Keratinocyte (primary cell): ENCODE measurements at regions not wholly inside any gene's neighbourhood (a gene's known extent, or its start where the extent isn't known, plus 50 kb on each side); places are given as distances from the start of the nearest gene placed in this dataset.
A peak's percentile ranks its signal among the peaks of the same experiment; 100 is the strongest.

Source experiments
- DNase-seq: peaks from one replicate; pipeline ENCODE4 v3.0.0-alpha.2; 2011; ENCODE audit warnings: low read depth, missing footprints, low spot score
- FAIRE-seq: peaks from 2 replicates; lab custom pipeline; 2011; peaks lifted over from hg19 to GRCh38; lab: Jason Lieb, UNC
- H2AFZ ChIP-seq: 2 replicates; pipeline ENCODE4 v1.6.0; 2012; ENCODE audit warnings: low read length, control low read depth, inconsistent platforms; ENCODE audit not compliant: control insufficient read depth
- H3K27ac ChIP-seq: 2 replicates; pipeline ENCODE4 v1.5.1; 2011; ENCODE audit warnings: low read length; ENCODE audit not compliant: control insufficient read depth, insufficient read depth
- H3K27me3 ChIP-seq: 3 replicates; pipeline ENCODE4 v1.6.0; 2011; ENCODE audit warnings: low read length; ENCODE audit not compliant: control insufficient read depth, insufficient read depth; ENCODE audit errors: extremely low read depth
- H3K36me3 ChIP-seq, 2 experiments: 2 replicates in 1 of 2; 3 replicates in 1 of 2; pipeline ENCODE4 v1.5.1; 2011; ENCODE audit warnings: low read length in 2 of 2, mild to moderate bottlenecking in 1 of 2; ENCODE audit not compliant: control insufficient read depth in 2 of 2, insufficient read depth in 2 of 2; ENCODE audit errors: extremely low read depth in 1 of 2
- H3K4me1 ChIP-seq: 3 replicates; pipeline ENCODE4 v1.5.1; 2011; ENCODE audit warnings: low read length; ENCODE audit not compliant: control insufficient read depth, insufficient read depth; ENCODE audit errors: extremely low read depth
- H3K4me2 ChIP-seq: 3 replicates; pipeline ENCODE4 v1.6.0; 2011; ENCODE audit warnings: low read depth, low read length; ENCODE audit not compliant: control insufficient read depth, insufficient read depth; ENCODE audit errors: extremely low read depth
- H3K4me3 ChIP-seq, 3 experiments: fragments of 200-600 bp in 1 of 3; sonication (generic) in 1 of 3; 2 replicates in 2 of 3; 3 replicates in 1 of 3; pipeline ENCODE4 v1.5.1; 2011 to 2016; ENCODE audit warnings: low read length in 3 of 3, mild to moderate bottlenecking in 3 of 3, control low read depth in 2 of 3, inconsistent platforms in 1 of 3, low read depth in 1 of 3, mixed read lengths in 1 of 3, mixed run types in 1 of 3, moderate library complexity in 1 of 3; ENCODE audit not compliant: control insufficient read depth in 2 of 3, insufficient read depth in 2 of 3; ENCODE audit errors: extremely low read depth in 1 of 3
- H3K79me2 ChIP-seq: 2 replicates; pipeline ENCODE4 v1.6.0; 2012; ENCODE audit warnings: low read length; ENCODE audit not compliant: control insufficient read depth, insufficient read depth
- H3K9ac ChIP-seq: 3 replicates; pipeline ENCODE4 v1.6.0; 2011; ENCODE audit warnings: low read length; ENCODE audit not compliant: control insufficient read depth, insufficient read depth; ENCODE audit errors: extremely low read depth
- H3K9me1 ChIP-seq: 3 replicates; pipeline ENCODE4 v1.6.0; 2011; ENCODE audit warnings: low read length; ENCODE audit not compliant: control insufficient read depth, insufficient read depth; ENCODE audit errors: extremely low read depth
- H3K9me3 ChIP-seq: 2 replicates; pipeline ENCODE4 v1.5.1; 2012; ENCODE audit warnings: low read depth, low read length; ENCODE audit not compliant: control insufficient read depth
- H4K20me1 ChIP-seq: 3 replicates; pipeline ENCODE4 v1.6.0; 2011; ENCODE audit warnings: low read length; ENCODE audit not compliant: control insufficient read depth, insufficient read depth; ENCODE audit errors: extremely low read depth
- EZH2 ChIP-seq: IDR thresholded peaks from one replicate; pipeline ENCODE4 v1.6.1; 2012; ENCODE audit warnings: inconsistent platforms, mild to moderate bottlenecking, low read length, moderate library complexity
- dilution Hi-C: fragments of 300-500 bp; cut with MboI; formaldehyde crosslinking; loops from one replicate; pipeline ENCODE4 v1.7.0; 2020; ENCODE audit warnings: low sequenced_read_pairs; ENCODE audit not compliant: extremely low pct_ligation_motif_present
- TF ChIP-seq, protein P1 (sequence below), 3 experiments: IDR thresholded peaks in 1 of 3; conservative IDR thresholded peaks in 1 of 3; optimal IDR thresholded peaks in 1 of 3; 2 replicates in 2 of 3; 3 replicates in 1 of 3; pipeline versions ENCODE3 to v1.5.1; 2011; ENCODE audit warnings: low read length in 3 of 3, mild to moderate bottlenecking in 3 of 3, moderate library complexity in 2 of 3, control low read depth in 1 of 3, inconsistent platforms in 1 of 3; ENCODE audit not compliant: insufficient read depth in 2 of 3; ENCODE audit errors: extremely low read depth in 1 of 3

DNA sequence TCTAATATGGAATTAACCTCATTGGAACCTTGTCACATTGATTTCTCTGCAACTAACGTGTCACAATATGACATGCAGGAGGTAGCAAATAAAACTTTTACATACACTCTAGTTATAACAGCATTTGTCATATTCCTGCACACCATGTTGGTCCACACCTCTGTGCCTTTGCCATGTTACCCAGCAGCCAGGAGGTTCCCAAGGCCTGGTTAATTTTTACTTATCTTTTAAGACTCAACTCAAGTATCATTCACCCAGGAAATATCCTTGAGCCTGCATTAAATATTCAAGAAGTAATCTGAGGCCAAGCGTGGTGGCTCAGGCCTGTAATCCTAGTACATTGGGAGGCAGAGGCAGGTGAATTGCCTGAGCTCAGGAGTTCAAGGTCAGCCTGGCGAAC lies 447.2 kb upstream of the NR5A2 start:
- Histone ChIP-seq H3K36me3 (no peaks in the 10 kb centered on the region), H3K4me2 (no peak overlapping the region), H3K9me3 (no peaks in the 10 kb centered on the region), H3K9me1 (no peaks in the 10 kb centered on the region), H4K20me1 (no peaks in the 10 kb centered on the region), H3K27ac (no peak overlapping the region), H3K4me3 (no peak overlapping the region), H3K27me3 (no peaks in the 10 kb centered on the region), H3K79me2 (no peaks in the 10 kb centered on the region), H3K9ac (no peak overlapping the region), H3K4me1 (no peaks in the 10 kb centered on the region), H2AFZ (no peak overlapping the region)
- dilution Hi-C loops, result no loop called here
- no peak for TF ChIP-seq EZH2
- TF ChIP-seq, protein P1, sequence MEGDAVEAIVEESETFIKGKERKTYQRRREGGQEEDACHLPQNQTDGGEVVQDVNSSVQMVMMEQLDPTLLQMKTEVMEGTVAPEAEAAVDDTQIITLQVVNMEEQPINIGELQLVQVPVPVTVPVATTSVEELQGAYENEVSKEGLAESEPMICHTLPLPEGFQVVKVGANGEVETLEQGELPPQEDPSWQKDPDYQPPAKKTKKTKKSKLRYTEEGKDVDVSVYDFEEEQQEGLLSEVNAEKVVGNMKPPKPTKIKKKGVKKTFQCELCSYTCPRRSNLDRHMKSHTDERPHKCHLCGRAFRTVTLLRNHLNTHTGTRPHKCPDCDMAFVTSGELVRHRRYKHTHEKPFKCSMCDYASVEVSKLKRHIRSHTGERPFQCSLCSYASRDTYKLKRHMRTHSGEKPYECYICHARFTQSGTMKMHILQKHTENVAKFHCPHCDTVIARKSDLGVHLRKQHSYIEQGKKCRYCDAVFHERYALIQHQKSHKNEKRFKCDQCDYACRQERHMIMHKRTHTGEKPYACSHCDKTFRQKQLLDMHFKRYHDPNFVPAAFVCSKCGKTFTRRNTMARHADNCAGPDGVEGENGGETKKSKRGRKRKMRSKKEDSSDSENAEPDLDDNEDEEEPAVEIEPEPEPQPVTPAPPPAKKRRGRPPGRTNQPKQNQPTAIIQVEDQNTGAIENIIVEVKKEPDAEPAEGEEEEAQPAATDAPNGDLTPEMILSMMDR (optimal IDR thresholded peaks at IDR 0.05 in 1 of 3, IDR thresholded peaks at IDR 0.05 in 1 of 3, conservative IDR thresholded peaks at IDR 0.05 in 1 of 3; ENCODE audit: extremely low read depth in 1 of 3, insufficient read depth in 2 of 3, low read length in 3 of 3), result no peak
- FAIRE-seq, result no peak
- no peak for DNase-seq

DNA sequence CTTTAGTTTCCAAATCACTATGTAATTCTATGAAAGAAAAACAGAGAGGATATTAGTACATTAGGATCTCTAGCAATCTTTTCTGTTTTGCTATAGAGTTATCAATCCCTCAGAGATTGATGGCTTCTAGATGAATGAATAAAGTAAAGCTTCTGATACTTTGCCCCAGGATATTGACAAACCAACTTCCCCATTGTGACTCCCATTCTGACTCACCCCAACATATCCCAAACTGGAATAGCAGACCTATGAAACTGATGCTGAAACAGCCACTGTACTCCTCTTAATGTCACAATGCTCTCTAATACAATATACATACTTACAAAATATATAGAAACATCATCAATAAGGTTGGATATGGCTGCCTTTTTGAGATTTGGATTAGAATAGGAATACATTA lies 442.1 kb upstream of the NR5A2 start:
- TF ChIP-seq EZH2, result no peak
- TF ChIP-seq, protein P1 (optimal IDR thresholded peaks at IDR 0.05 in 1 of 3, IDR thresholded peaks at IDR 0.05 in 1 of 3, conservative IDR thresholded peaks at IDR 0.05 in 1 of 3; ENCODE audit: extremely low read depth in 1 of 3, insufficient read depth in 2 of 3, low read length in 3 of 3), result no peak
- no peak overlapping the region for H3K27ac ChIP-seq
- no peak overlapping the region for H3K4me3 ChIP-seq
- H3K9me3 ChIP-seq, result no peaks in the 10 kb centered on the region
- no peaks in the 10 kb centered on the region for H3K36me3 ChIP-seq
- H3K79me2 ChIP-seq, result no peaks in the 10 kb centered on the region
- H3K9me1 ChIP-seq, result no peaks in the 10 kb centered on the region
- no peak overlapping the region for H3K4me2 ChIP-seq
- FAIRE-seq (peak; percentile 69), DNase-seq (no peak)
- no peaks in the 10 kb centered on the region for H3K4me1 ChIP-seq
- no peak overlapping the region for H2AFZ ChIP-seq
- H3K27me3 ChIP-seq, result no peaks in the 10 kb centered on the region
- no peak overlapping the region for H3K9ac ChIP-seq
- dilution Hi-C loops, result no loop called here
- H4K20me1 ChIP-seq, result no peaks in the 10 kb centered on the region
